Vagina (tissue), 2 donors: ENCODE measurements at regions not wholly inside any gene's neighbourhood (a gene's known extent, or its start where the extent isn't known, plus 50 kb on each side); places are given as distances from the start of the nearest gene placed in this dataset.

Experiments
- POLR2A ChIP-seq, 2 donors: fragments of 450-650 bp; IDR thresholded peaks; one replicate each; pipeline ENCODE4 v1.6.1; 2017; ENCODE audit warnings: antibody characterized with exemption in 2 of 2, mild to moderate bottlenecking in 2 of 2, moderate library complexity in 2 of 2
- TF ChIP-seq, protein P1 (sequence below), 3 experiments: fragments of 450-650 bp in 2 of 3; fragments of 200-600 bp in 1 of 3; sonication (generic) in 1 of 3; IDR thresholded peaks; one replicate each; pipeline ENCODE4 v1.5.1; 2017 to 2019; ENCODE audit warnings: antibody characterized with exemption in 3 of 3, mild to moderate bottlenecking in 2 of 3, moderate library complexity in 2 of 3

DNA sequence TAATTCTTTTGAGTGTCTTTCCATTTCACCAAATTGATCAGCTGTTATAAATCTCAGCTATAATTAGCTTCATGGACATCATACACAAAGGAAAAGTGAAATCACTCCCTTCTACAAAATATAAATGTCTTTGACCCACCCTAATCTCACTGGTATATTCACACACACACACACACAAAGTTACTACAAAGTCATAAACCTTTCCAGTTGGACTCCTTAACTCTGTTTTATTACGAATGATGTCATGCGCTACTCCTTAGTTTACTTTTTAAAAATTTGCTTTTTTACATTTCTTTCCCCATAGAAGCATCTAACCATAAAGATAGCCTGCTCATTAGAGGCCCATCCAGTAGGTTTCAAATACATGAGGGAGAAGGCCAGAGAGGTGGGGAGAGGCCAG is 103.0 kb downstream of the SLC30A10 start:
- no peak for TF ChIP-seq POLR2A (IDR thresholded peaks at IDR 0.05)
- TF ChIP-seq, protein P1, sequence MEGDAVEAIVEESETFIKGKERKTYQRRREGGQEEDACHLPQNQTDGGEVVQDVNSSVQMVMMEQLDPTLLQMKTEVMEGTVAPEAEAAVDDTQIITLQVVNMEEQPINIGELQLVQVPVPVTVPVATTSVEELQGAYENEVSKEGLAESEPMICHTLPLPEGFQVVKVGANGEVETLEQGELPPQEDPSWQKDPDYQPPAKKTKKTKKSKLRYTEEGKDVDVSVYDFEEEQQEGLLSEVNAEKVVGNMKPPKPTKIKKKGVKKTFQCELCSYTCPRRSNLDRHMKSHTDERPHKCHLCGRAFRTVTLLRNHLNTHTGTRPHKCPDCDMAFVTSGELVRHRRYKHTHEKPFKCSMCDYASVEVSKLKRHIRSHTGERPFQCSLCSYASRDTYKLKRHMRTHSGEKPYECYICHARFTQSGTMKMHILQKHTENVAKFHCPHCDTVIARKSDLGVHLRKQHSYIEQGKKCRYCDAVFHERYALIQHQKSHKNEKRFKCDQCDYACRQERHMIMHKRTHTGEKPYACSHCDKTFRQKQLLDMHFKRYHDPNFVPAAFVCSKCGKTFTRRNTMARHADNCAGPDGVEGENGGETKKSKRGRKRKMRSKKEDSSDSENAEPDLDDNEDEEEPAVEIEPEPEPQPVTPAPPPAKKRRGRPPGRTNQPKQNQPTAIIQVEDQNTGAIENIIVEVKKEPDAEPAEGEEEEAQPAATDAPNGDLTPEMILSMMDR (IDR thresholded peaks at IDR 0.05), result no peak
